ENCODE measurements at regions not wholly inside any gene's neighbourhood (a gene's known extent, or its start where the extent isn't known, plus 50 kb on each side); places are given as distances from the start of the nearest gene placed in this dataset.

DNA sequence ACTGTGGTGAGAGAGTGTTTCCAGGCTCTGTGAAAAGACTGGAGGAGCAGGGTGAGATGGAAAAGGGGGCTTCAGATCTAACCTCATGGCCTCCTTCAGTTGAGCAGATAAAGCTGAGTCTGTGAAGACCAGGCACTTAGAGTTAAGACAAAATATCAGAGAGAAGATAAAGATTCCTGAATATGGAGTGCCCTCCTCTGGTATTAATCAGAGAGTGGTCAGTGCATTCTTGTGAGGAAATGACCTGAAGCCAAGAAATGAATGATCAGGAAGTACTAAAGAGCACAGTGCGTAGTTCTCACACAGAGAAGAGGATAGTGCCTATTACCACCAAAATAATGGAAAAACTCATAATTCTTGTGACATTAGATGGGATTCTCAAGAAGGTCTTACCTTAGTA is 1417.0 kb upstream of the ACO1 start:
- Histone ChIP-seq H3K9me3 (ENCODE audit: control insufficient read depth, insufficient read depth, low read length) (no peaks in the 10 kb centered on the region; the same call in 1 of the 2 replicates), H3K27ac (ENCODE audit: insufficient read depth, low read length) (no peak overlapping the region), H3K27me3 (ENCODE audit: control insufficient read depth, insufficient read depth, low read length) (no peaks in the 10 kb centered on the region), H4K5ac (ENCODE audit: low read depth, low read length) (no peak overlapping the region), H3K14ac (replicated peaks; ENCODE audit: low read depth, low read length) (no peak overlapping the region), H2AFZ (replicated peaks; ENCODE audit: low read length, poor library complexity) (no peak overlapping the region), H2BK15ac (ENCODE audit: low read depth, low read length) (no peak overlapping the region), H2BK120ac (ENCODE audit: low read depth, low read length) (no peak overlapping the region), H3K4ac (ENCODE audit: low read depth, low read length) (no peak overlapping the region), H2BK5ac (ENCODE audit: low read depth, low read length, poor library complexity, severe bottlenecking) (no peak overlapping the region), H3K18ac (ENCODE audit: low read depth, low read length) (no peak overlapping the region), H3K4me3 (ENCODE audit: insufficient read depth, low read depth, low read length) (no peak overlapping the region), H3K79me1 (ENCODE audit: low read depth in 1 of 2, low read length in 2 of 2) (no peaks in the 10 kb centered on the region), H3K36me3 (ENCODE audit: control insufficient read depth, insufficient read depth, low read length) (no peaks in the 10 kb centered on the region), H3K9ac (ENCODE audit: low read depth, low read length) (no peak overlapping the region), H4K20me1 (ENCODE audit: insufficient read depth, low read length) (no peaks in the 10 kb centered on the region), H3K4me1 (ENCODE audit: control insufficient read depth, insufficient read depth, low read length) (no peaks in the 10 kb centered on the region), H4K91ac (ENCODE audit: insufficient read depth, low read depth, low read length) (no peak overlapping the region), H3K56ac (ENCODE audit: extremely low read depth, insufficient read depth, low read length) (no peak overlapping the region), H2AK9ac (replicated peaks; ENCODE audit: low read depth, low read length, poor library complexity) (no peak overlapping the region), H3K4me2 (ENCODE audit: low read depth, low read length) (no peak overlapping the region), H2BK20ac (ENCODE audit: low read depth, low read length) (no peak overlapping the region), H3K9me1 (ENCODE audit: insufficient read depth, low read length) (no peaks in the 10 kb centered on the region), H3K23ac (ENCODE audit: low read depth, low read length) (no peak overlapping the region), H2AK5ac (ENCODE audit: low read depth, low read length) (no peak overlapping the region), H4K8ac (ENCODE audit: low read depth in 2 of 2, low read length in 2 of 2) (no peak overlapping the region)
- no TSS peak for BruUV-seq (replicated peaks)
- ChIA-PET CTCF (no interaction called here), POLR2A (ENCODE audit: unreplicated experiment) (no interaction called here)
- dilution Hi-C loops (cut with HindIII; ENCODE audit: low sequenced_read_pairs, unreplicated experiment) (no loop called here), in situ Hi-C loops (cut with MboI; ENCODE audit: low sequenced_read_pairs) (no loop called here), intact Hi-C loops (cut with micrococcal nuclease) (no loop called here)
- TF ChIP-seq MXI1 (IDR thresholded peaks at IDR 0.05; ENCODE audit: borderline replicate concordance, low read depth, low read length) = no peak
- no peak for TF ChIP-seq FOS (IDR thresholded peaks at IDR 0.05; ENCODE audit: low read depth, low read length)
- no peak for TF ChIP-seq MAFK (IDR thresholded peaks at IDR 0.05; ENCODE audit: low read depth, low read length)
- no peak for TF ChIP-seq BHLHE40 (IDR thresholded peaks at IDR 0.05; ENCODE audit: low read depth, low read length)
- TF ChIP-seq POLR2A (IDR thresholded peaks at IDR 0.05; ENCODE audit: low read depth, low read length) = no peak
- TF ChIP-seq RFX5 (IDR thresholded peaks at IDR 0.05; ENCODE audit: low read depth, low read length) = no peak
- TF ChIP-seq RCOR1 (IDR thresholded peaks at IDR 0.05; ENCODE audit: insufficient replicate concordance, low read length) = no peak
- TF ChIP-seq, protein P1, sequence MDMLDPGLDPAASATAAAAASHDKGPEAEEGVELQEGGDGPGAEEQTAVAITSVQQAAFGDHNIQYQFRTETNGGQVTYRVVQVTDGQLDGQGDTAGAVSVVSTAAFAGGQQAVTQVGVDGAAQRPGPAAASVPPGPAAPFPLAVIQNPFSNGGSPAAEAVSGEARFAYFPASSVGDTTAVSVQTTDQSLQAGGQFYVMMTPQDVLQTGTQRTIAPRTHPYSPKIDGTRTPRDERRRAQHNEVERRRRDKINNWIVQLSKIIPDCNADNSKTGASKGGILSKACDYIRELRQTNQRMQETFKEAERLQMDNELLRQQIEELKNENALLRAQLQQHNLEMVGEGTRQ (IDR thresholded peaks at IDR 0.05; ENCODE audit: low read depth, low read length) = no peak
- no peak for TF ChIP-seq ELK1 (IDR thresholded peaks at IDR 0.05; ENCODE audit: borderline replicate concordance, low read depth, low read length)
- no peak for TF ChIP-seq CEBPB (IDR thresholded peaks at IDR 0.05; ENCODE audit: low read depth, low read length)
- no peak for TF ChIP-seq NFE2L2 (IDR thresholded peaks at IDR 0.05; ENCODE audit: low read depth, low read length)
- no peak for TF ChIP-seq CHD1 (IDR thresholded peaks at IDR 0.05; ENCODE audit: low read depth, low read length)
- ATAC-seq (ENCODE audit: low read depth) (no peak), DNase-seq (no peak)
- WGBS, 2 experiments (ENCODE audit: extremely low coverage in 2 of 2, insufficient read length in 1 of 2) = no CpG with 5 or more reads among the region's 1 CpG
